K562 (cell line): ENCODE measurements at regions not wholly inside any gene's neighbourhood (a gene's known extent, or its start where the extent isn't known, plus 50 kb on each side); places are given as distances from the start of the nearest gene placed in this dataset.
"Not testable (repeated sequence)": the region's sequence is repeated elsewhere in the genome, so short reads cannot be mapped to it uniquely, and the experiment has no call there.

Experiments used
- ATAC-seq: fragments of 200-7000 bp; cut with Tn5 transposase; 3 replicates; pipeline ENCODE4 v1.9.1; 2020; ENCODE audit warnings: moderate library complexity
- BruUV-seq: library from RNA; stranded (reverse); fragments of 400-500 nt; replicated peaks from 2 replicates; lab custom pipeline; 2021; lab: Mats Ljungman, UMichigan
- CTCF ChIA-PET: fragments of 300-600 bp; formaldehyde crosslinking; extraction: SDS; loops from one replicate; lab custom pipeline; 2021; ENCODE audit warnings: low intra/inter-chr PET ratio; lab: Yijun Ruan, JAX
- POLR2A ChIA-PET: fragments of 300-600, 350-650 bp; sonication (Branson Sonifier 250); formaldehyde crosslinking; extraction: SDS; loops from one replicate; lab custom pipeline; 2021; ENCODE audit warnings: antibody characterized with exemption, inconsistent platforms; lab: Yijun Ruan, JAX
- DNase-seq, 4 experiments: peaks; one replicate each; pipeline versions ENCODE4 v3.0.0 to v3.0.0-alpha.2; 2011 to 2018; ENCODE audit warnings: low spot score in 3 of 4, mixed read lengths in 3 of 4; ENCODE audit errors: extremely low read depth in 1 of 4
- FAIRE-seq: peaks from 2 replicates; lab custom pipeline; 2011; peaks lifted over from hg19 to GRCh38; lab: Jason Lieb, UNC
- H2AFZ ChIP-seq: 2 replicates; pipeline ENCODE4 v1.6.0; 2011; ENCODE audit warnings: low read depth, low read length, control low read depth, inconsistent platforms
- H3K27ac ChIP-seq: fragments of 200-600 bp; 3 replicates; pipeline ENCODE4 v1.8.0; 2011; ENCODE audit warnings: low read depth, mild to moderate bottlenecking, control low read depth, inconsistent platforms, low read length, moderate library complexity, mixed read lengths; ENCODE audit errors: extremely low read depth
- H3K27me3 ChIP-seq, 2 experiments: fragments of 300-600 bp in 1 of 2; 2 replicates in 1 of 2; 3 replicates in 1 of 2; pipeline versions ENCODE4 v1.6.0 to v1.8.0; 2011; ENCODE audit warnings: inconsistent platforms in 2 of 2, low read length in 2 of 2, mild to moderate bottlenecking in 1 of 2, mixed read lengths in 1 of 2, moderate library complexity in 1 of 2; ENCODE audit not compliant: control insufficient read depth in 2 of 2, insufficient read depth in 2 of 2
- H3K36me3 ChIP-seq: fragments of 300-600 bp; 3 replicates; pipeline ENCODE4 v1.8.0; 2011; ENCODE audit warnings: mild to moderate bottlenecking, low read length, inconsistent platforms; ENCODE audit not compliant: control insufficient read depth, insufficient read depth
- H3K4me1 ChIP-seq, 2 experiments: fragments of 200-600 bp in 1 of 2; replicated peaks in 1 of 2; 2 replicates in 1 of 2; 3 replicates in 1 of 2; pipeline versions ENCODE4 v1.5.1 to v1.8.0; 2011; ENCODE audit warnings: inconsistent platforms in 2 of 2, low read length in 2 of 2, mild to moderate bottlenecking in 1 of 2, mixed read lengths in 1 of 2, moderate library complexity in 1 of 2; ENCODE audit not compliant: control insufficient read depth in 2 of 2, insufficient read depth in 2 of 2
- H3K4me2 ChIP-seq: 2 replicates; pipeline ENCODE4 v1.6.1; 2011; ENCODE audit warnings: low read length, control low read depth, inconsistent platforms, mixed read lengths; ENCODE audit not compliant: insufficient read depth
- H3K4me3 ChIP-seq: fragments of 200-600 bp; sonication (generic), shearing (Covaris generic); 2 replicates; pipeline ENCODE4 v1.5.1; 2016; ENCODE audit warnings: control low read depth, inconsistent platforms
- H3K79me2 ChIP-seq: fragments of 200-600 bp; 3 replicates; pipeline ENCODE4 v1.8.0; 2011; ENCODE audit warnings: low read length, inconsistent platforms; ENCODE audit not compliant: control insufficient read depth, insufficient read depth
- H3K9ac ChIP-seq, 2 experiments: 2 replicates each; pipeline versions ENCODE4 v1.6.0 to v1.6.1; 2011; ENCODE audit warnings: low read depth in 2 of 2, low read length in 2 of 2, control low read depth in 1 of 2, inconsistent platforms in 1 of 2, mild to moderate bottlenecking in 1 of 2, mixed read lengths in 1 of 2; ENCODE audit not compliant: insufficient read depth in 1 of 2
- H3K9me1 ChIP-seq: one replicate; pipeline ENCODE4 v1.6.0; 2011; ENCODE audit warnings: inconsistent platforms, mild to moderate bottlenecking, low read length, moderate library complexity; ENCODE audit not compliant: control insufficient read depth, insufficient read depth
- H3K9me3 ChIP-seq: replicated peaks from 2 replicates; pipeline ENCODE4 v1.5.1; 2011; ENCODE audit warnings: low read depth, low read length, inconsistent platforms; ENCODE audit not compliant: control insufficient read depth, insufficient read depth
- H4K20me1 ChIP-seq: replicated peaks from 2 replicates; pipeline ENCODE4 v1.6.1; 2011; ENCODE audit warnings: low read length, inconsistent platforms, mixed read lengths; ENCODE audit not compliant: control insufficient read depth, insufficient read depth
- CBFA2T2 ChIP-seq: fragments of 450-650 bp; conservative IDR thresholded peaks from 2 replicates; pipeline ENCODE4 v1.6.1; 2017; ENCODE audit warnings: mild to moderate bottlenecking
- CC2D1A ChIP-seq: fragments of 450-650 bp; IDR thresholded peaks from 2 replicates; pipeline ENCODE4 v1.6.1; 2017; ENCODE audit warnings: mild to moderate bottlenecking
- HMGN3 ChIP-seq: IDR thresholded peaks from 2 replicates; pipeline ENCODE4 v1.6.1; 2011; ENCODE audit warnings: borderline replicate concordance, low read depth, mild to moderate bottlenecking, mixed read lengths, low read length; ENCODE audit not compliant: insufficient read length; ENCODE audit errors: extremely low read depth
- KLF13 ChIP-seq: fragments of 450-650 bp; IDR thresholded peaks from 2 replicates; pipeline ENCODE4 v1.6.1; 2016; ENCODE audit warnings: missing genetic modification characterization, low read depth, mild to moderate bottlenecking, missing compliant biosample characterization, moderate library complexity, borderline replicate concordance
- TRIM24 ChIP-seq, 2 experiments: fragments of 450-650 bp; IDR thresholded peaks; 2 replicates each; pipeline ENCODE4 v1.6.1; 2016
- ZNF644 ChIP-seq: fragments of 200-800 bp; sonication (Bioruptor generic); IDR thresholded peaks from 2 replicates; pipeline ENCODE4 v1.6.1; 2016; ENCODE audit warnings: low read depth, missing genetic modification characterization, missing compliant biosample characterization
- ZNF766 ChIP-seq: fragments of 200-800 bp; sonication (Bioruptor generic); conservative IDR thresholded peaks from 2 replicates; pipeline ENCODE4 v1.6.1; 2016; ENCODE audit warnings: missing genetic modification characterization, missing compliant biosample characterization
- WGBS: fragments of 100-300 bp; shearing (Covaris generic); methylation state at CpG from one replicate; pipeline ENCODE4 v1.1.6; 2016; ENCODE audit warnings: low coverage, mixed read lengths; ENCODE audit not compliant: insufficient coverage; ENCODE audit errors: missing lambda C conversion rate; 5-methylcytosine and 5-hydroxymethylcytosine counted together
- in situ Hi-C: fragments of 300-500 bp; cut with MboI; formaldehyde crosslinking; loops from 4 replicates; pipeline ENCODE4 v1.15.0; 2018; ENCODE audit warnings: inconsistent platforms, mixed read lengths
- intact Hi-C: fragments of 100-400 bp; cut with micrococcal nuclease; formaldehyde crosslinking; loops from 2 replicates; pipeline ENCODE4 v1.14.2; 2022
- TF ChIP-seq, protein P1 (sequence below): fragments of 250-450 bp; sonication (Bioruptor Pico); IDR thresholded peaks from 2 replicates; pipeline ENCODE4 v1.9.0; 2021; ENCODE audit warnings: mild to moderate bottlenecking

- H3K4me3 ChIP-seq = no peak overlapping the region
- BruUV-seq = no TSS peak
- POLR2A ChIA-PET = no interaction called here
- H3K4me1 ChIP-seq = no peaks in the 10 kb centered on the region
- no peaks in the 10 kb centered on the region for H3K9me3 ChIP-seq
- in situ Hi-C loops (no loop called here), intact Hi-C loops (no loop called here)
- no peak overlapping the region for H3K27ac ChIP-seq
- no peaks in the 10 kb centered on the region for H3K9me1 ChIP-seq
- no peak overlapping the region for H3K9ac ChIP-seq
- TF ChIP-seq TRIM24 (IDR thresholded peaks at IDR 0.05) (no peak), ZNF766 (no peak), KLF13 (no peak), ZNF644 (tag) (no peak), CC2D1A (no peak), HMGN3 (no peak), CBFA2T2 (no peak)
- TF ChIP-seq, protein P1, sequence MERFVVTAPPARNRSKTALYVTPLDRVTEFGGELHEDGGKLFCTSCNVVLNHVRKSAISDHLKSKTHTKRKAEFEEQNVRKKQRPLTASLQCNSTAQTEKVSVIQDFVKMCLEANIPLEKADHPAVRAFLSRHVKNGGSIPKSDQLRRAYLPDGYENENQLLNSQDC (CRISPR knock-in tag) = no peak
- H3K36me3 ChIP-seq = no peaks in the 10 kb centered on the region
- H3K79me2 ChIP-seq = no peaks in the 10 kb centered on the region
- DNase-seq (no peak), FAIRE-seq (no peak), ATAC-seq (no peak)
- no peak overlapping the region for H2AFZ ChIP-seq
- CTCF ChIA-PET = no interaction called here
- no peaks in the 10 kb centered on the region for H3K27me3 ChIP-seq
- H4K20me1 ChIP-seq = no peaks in the 10 kb centered on the region
- H3K4me2 ChIP-seq = no peak overlapping the region
Measured at GRCh38 chr4:162469977-162470376, 306.2 kb upstream of the FSTL5 start.

DNA sequence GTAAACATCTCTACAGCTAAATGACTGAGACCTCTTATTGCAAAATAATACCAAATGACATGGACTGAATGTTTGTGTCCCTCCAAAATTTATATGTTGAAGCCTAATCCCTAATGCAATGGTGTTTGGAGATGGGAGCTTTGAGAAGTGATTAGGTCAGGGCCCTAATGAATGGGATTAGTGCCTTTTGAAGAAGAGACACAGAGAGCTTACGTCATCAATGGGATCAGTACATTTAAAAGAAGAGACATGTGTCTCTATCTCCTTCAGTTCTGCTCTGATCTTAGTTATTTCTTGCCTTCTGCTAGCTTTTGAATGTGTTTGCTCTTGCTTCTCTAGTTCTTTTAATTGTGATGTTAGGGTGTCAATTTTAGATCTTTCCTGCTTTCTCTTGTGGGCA, 301.6 kb upstream of the FSTL5 start:
- H3K36me3 ChIP-seq, H3K4me3 ChIP-seq, DNase-seq, H3K4me1 ChIP-seq, H3K4me2 ChIP-seq, BruUV-seq, in situ Hi-C loops, FAIRE-seq, H3K79me2 ChIP-seq, H2AFZ ChIP-seq, H3K27me3 ChIP-seq, CTCF ChIA-PET, intact Hi-C loops, H3K27ac ChIP-seq, H4K20me1 ChIP-seq, ATAC-seq, H3K9ac ChIP-seq, POLR2A ChIA-PET, H3K9me1 ChIP-seq, H3K9me3 ChIP-seq: not testable (repeated sequence)
- WGBS = no CpG with 5 or more reads among the region's 1 CpG
